H9 (cell line): ENCODE measurements at regions not wholly inside any gene's neighbourhood (a gene's known extent, or its start where the extent isn't known, plus 50 kb on each side); places are given as distances from the start of the nearest gene placed in this dataset.

Experiments used
- DNase-seq: peaks from one replicate; pipeline ENCODE4 v3.0.0-alpha.2; 2017
- H2AFZ ChIP-seq: one replicate; pipeline ENCODE4 v1.6.1; 2013; ENCODE audit warnings: mild to moderate bottlenecking, low read length, control low read depth, moderate library complexity
- H2AK5ac ChIP-seq: 2 replicates; pipeline ENCODE4 v1.6.1; 2013; ENCODE audit warnings: low read length, control low read depth, mixed read lengths; ENCODE audit not compliant: insufficient read length
- H2BK120ac ChIP-seq: one replicate; pipeline ENCODE4 v1.6.1; 2013; ENCODE audit warnings: low read depth, mild to moderate bottlenecking, low read length, control low read depth, inconsistent platforms; ENCODE audit not compliant: poor library complexity, severe bottlenecking
- H2BK12ac ChIP-seq: 2 replicates; pipeline ENCODE4 v1.6.1; 2013; ENCODE audit warnings: low read length, control low read depth, mixed read lengths, low read depth; ENCODE audit not compliant: insufficient read length
- H2BK15ac ChIP-seq: 2 replicates; pipeline ENCODE4 v1.6.1; 2013; ENCODE audit warnings: low read depth, low read length, control low read depth
- H2BK20ac ChIP-seq: one replicate; pipeline ENCODE4 v1.6.1; 2013; ENCODE audit warnings: low read depth, mild to moderate bottlenecking, low read length, control low read depth, inconsistent platforms; ENCODE audit not compliant: poor library complexity, severe bottlenecking
- H2BK5ac ChIP-seq: 2 replicates; pipeline ENCODE4 v1.6.1; 2013; ENCODE audit warnings: low read length, control low read depth, mixed read lengths; ENCODE audit not compliant: insufficient read length
- H3K14ac ChIP-seq: 2 replicates; pipeline ENCODE4 v1.6.1; 2013; ENCODE audit warnings: low read length, control low read depth; ENCODE audit not compliant: insufficient read depth
- H3K18ac ChIP-seq: 2 replicates; pipeline ENCODE4 v1.6.1; 2013; ENCODE audit warnings: low read depth, mild to moderate bottlenecking, mixed read lengths, low read length, control low read depth; ENCODE audit not compliant: insufficient read length
- H3K23ac ChIP-seq: 2 replicates; pipeline ENCODE4 v1.6.1; 2013; ENCODE audit warnings: low read length, control low read depth, mixed read lengths, low read depth; ENCODE audit not compliant: insufficient read length
- H3K23me2 ChIP-seq: 2 replicates; pipeline ENCODE4 v1.6.1; 2013; ENCODE audit warnings: low read depth, mild to moderate bottlenecking, mixed read lengths, low read length, control low read depth; ENCODE audit not compliant: insufficient read length, poor library complexity, severe bottlenecking
- H3K27ac ChIP-seq: 2 replicates; pipeline ENCODE4 v1.5.1; 2013; ENCODE audit warnings: low read length, control low read depth, mixed read lengths, low read depth; ENCODE audit not compliant: insufficient read length
- H3K27me3 ChIP-seq: 2 replicates; pipeline ENCODE4 v1.6.1; 2013; ENCODE audit warnings: low read length, control low read depth, inconsistent platforms; ENCODE audit not compliant: insufficient read depth
- H3K4ac ChIP-seq: 2 replicates; pipeline ENCODE4 v1.6.1; 2013; ENCODE audit warnings: low read depth, mild to moderate bottlenecking, control low read depth, inconsistent platforms, low read length, moderate library complexity
- H3K4me1 ChIP-seq: 2 replicates; pipeline ENCODE4 v1.6.1; 2013; ENCODE audit warnings: low read length, control low read depth, inconsistent platforms; ENCODE audit not compliant: insufficient read depth
- H3K4me2 ChIP-seq: 2 replicates; pipeline ENCODE4 v1.6.1; 2013; ENCODE audit warnings: low read length, control low read depth, mixed read lengths; ENCODE audit not compliant: insufficient read length, insufficient read depth
- H3K56ac ChIP-seq: 2 replicates; pipeline ENCODE4 v1.6.1; 2013; ENCODE audit warnings: low read depth, mild to moderate bottlenecking, mixed read lengths, low read length, control low read depth; ENCODE audit not compliant: insufficient read length
- H3K79me1 ChIP-seq: 2 replicates; pipeline ENCODE4 v1.6.1; 2013; ENCODE audit warnings: low read depth, mild to moderate bottlenecking, moderate library complexity, low read length, control low read depth, inconsistent platforms; ENCODE audit not compliant: insufficient read depth, poor library complexity, severe bottlenecking
- H3K79me2 ChIP-seq: 2 replicates; pipeline ENCODE4 v1.6.1; 2013; ENCODE audit warnings: low read length, control low read depth, inconsistent platforms; ENCODE audit not compliant: insufficient read depth
- H3K9ac ChIP-seq: 2 replicates; pipeline ENCODE4 v1.6.1; 2013; ENCODE audit warnings: low read length, control low read depth, mixed read lengths; ENCODE audit not compliant: insufficient read length; ENCODE audit errors: extremely low read depth
- H3K9me3 ChIP-seq: one replicate; pipeline ENCODE4 v1.6.1; 2013; ENCODE audit warnings: low read depth, low read length, inconsistent platforms; ENCODE audit not compliant: control insufficient read depth
- H3T11ph ChIP-seq: one replicate; pipeline ENCODE4 v1.6.1; 2013; ENCODE audit warnings: mild to moderate bottlenecking, low read length, control low read depth, inconsistent platforms
- H4K20me1 ChIP-seq: one replicate; pipeline ENCODE4 v1.6.1; 2013; ENCODE audit not compliant: control insufficient read depth, insufficient read length, insufficient read depth
- H4K5ac ChIP-seq: 2 replicates; pipeline ENCODE4 v1.6.1; 2013; ENCODE audit warnings: low read depth, mild to moderate bottlenecking, mixed read lengths, low read length, control low read depth; ENCODE audit not compliant: insufficient read length
- H4K8ac ChIP-seq: replicated peaks from 2 replicates; pipeline ENCODE4 v1.6.1; 2013; ENCODE audit warnings: low read length, control low read depth, mixed read lengths, low read depth; ENCODE audit not compliant: insufficient read length
- H4K91ac ChIP-seq: 2 replicates; pipeline ENCODE4 v1.6.1; 2013; ENCODE audit warnings: low read depth, mild to moderate bottlenecking, moderate library complexity, mixed read lengths, low read length, control low read depth; ENCODE audit not compliant: insufficient read length
- H3K27ac Mint-ChIP-seq, 3 experiments: 2 replicates in 2 of 3; 3 replicates in 1 of 3; pipeline ENCODE4 v1.8.0; 2020 to 2021; ENCODE audit warnings: mixed read lengths in 3 of 3, mild to moderate bottlenecking in 1 of 3, moderate library complexity in 1 of 3
- H3K27me3 Mint-ChIP-seq: 2 replicates; pipeline ENCODE4 v1.8.0; 2021; ENCODE audit warnings: low read depth, mild to moderate bottlenecking, moderate library complexity, mixed read lengths
- H3K36me3 Mint-ChIP-seq, 3 experiments: 2 replicates in 2 of 3; 3 replicates in 1 of 3; pipeline ENCODE4 v1.8.0; 2020 to 2021; ENCODE audit warnings: low read depth in 3 of 3, mixed read lengths in 3 of 3; ENCODE audit not compliant: insufficient read depth in 1 of 3
- H3K4me1 Mint-ChIP-seq, 2 experiments: 2 replicates each; pipeline ENCODE4 v1.8.0; 2020; ENCODE audit warnings: mixed read lengths in 2 of 2
- H3K4me3 Mint-ChIP-seq, 2 experiments: 2 replicates in 1 of 2; 3 replicates in 1 of 2; pipeline ENCODE4 v1.8.0; 2020 to 2021; ENCODE audit warnings: mild to moderate bottlenecking in 2 of 2, mixed read lengths in 2 of 2, moderate library complexity in 1 of 2
- H3K9me3 Mint-ChIP-seq, 2 experiments: 2 replicates in 1 of 2; 3 replicates in 1 of 2; pipeline ENCODE4 v1.8.0; 2020; ENCODE audit warnings: mild to moderate bottlenecking in 2 of 2, mixed read lengths in 2 of 2, moderate library complexity in 1 of 2
- CTCF ChIP-seq: fragments of 200-600 bp; sonication (generic); conservative IDR thresholded peaks from 3 replicates; pipeline ENCODE4 v1.8.0; 2021; ENCODE audit warnings: antibody characterized with exemption, mild to moderate bottlenecking
- WGBS: extraction: QIAGEN DNeasy Blood & Tissue Kit; methylation state at CpG from one replicate; pipeline ENCODE4 v1.1.7; 2013; ENCODE audit warnings: missing lambda C conversion rate, low lambda C conversion rate, mixed read lengths; ENCODE audit not compliant: insufficient read length; ENCODE audit errors: extremely low coverage; 5-methylcytosine and 5-hydroxymethylcytosine counted together

DNA sequence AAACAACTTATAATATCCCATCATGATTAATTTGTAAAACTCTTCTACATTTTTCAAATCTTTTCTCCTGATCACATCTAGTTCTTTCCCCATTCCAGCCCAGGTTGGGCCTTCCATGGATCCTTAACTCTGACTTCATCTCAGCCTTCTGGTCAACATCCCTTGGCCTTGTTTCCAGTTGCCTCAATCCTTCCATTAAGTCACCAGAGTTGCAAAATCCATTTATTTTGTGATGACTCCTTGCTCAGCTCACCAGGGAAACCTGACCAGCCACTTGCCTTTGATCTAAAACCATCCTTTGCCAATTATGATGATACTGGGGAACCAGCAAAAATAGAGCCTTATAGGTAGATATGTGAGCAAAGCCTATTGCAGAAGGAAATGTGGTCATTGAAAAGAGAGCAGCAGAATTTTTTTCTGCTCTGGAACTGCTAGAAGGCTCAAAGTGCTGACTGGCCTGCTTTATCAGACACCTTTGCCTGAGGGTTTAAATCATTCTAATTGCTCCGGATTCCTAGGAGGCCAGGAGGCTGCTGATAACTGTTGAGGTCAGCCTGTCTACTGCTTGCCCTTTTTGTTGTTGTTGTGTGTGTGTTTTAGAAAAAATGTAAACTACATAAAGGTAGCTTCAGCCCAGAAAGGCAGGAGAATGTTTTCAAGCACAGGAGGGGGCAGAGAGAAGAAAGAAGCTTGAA lies 512.2 kb upstream of the GRIA1 start:
- Histone ChIP-seq H3K9ac (no peak overlapping the region), H2BK5ac (no peak overlapping the region), H3K27ac (no peak overlapping the region), H3K27me3 (no peaks in the 10 kb centered on the region), H3K79me1 (no peaks in the 10 kb centered on the region), H4K20me1 (no peaks in the 10 kb centered on the region), H2BK15ac (no peak overlapping the region), H3K14ac (no peak overlapping the region), H3K9me3 (no peaks in the 10 kb centered on the region), H3K4ac (no peak overlapping the region), H3K4me1 (no peaks in the 10 kb centered on the region), H2AK5ac (no peak overlapping the region), H2BK12ac (no peak overlapping the region), H3K18ac (no peak overlapping the region), H2AFZ (no peak overlapping the region), H4K91ac (no peak overlapping the region), H3K56ac (no peak overlapping the region), H3K79me2 (no peaks in the 10 kb centered on the region), H3K23ac (no peak overlapping the region), H3K23me2 (no peaks in the 10 kb centered on the region), H3K4me2 (no peak overlapping the region), H2BK120ac (no peak overlapping the region), H4K5ac (no peak overlapping the region), H4K8ac (no peak overlapping the region), H3T11ph (no peak overlapping the region), H2BK20ac (no peak overlapping the region)
- no peak for TF ChIP-seq CTCF
- Mint-ChIP-seq H3K4me1 (peaks cover 0 to 6% of the 10 kb centered on the region in 2 experiments; a peak in 2 of 4 replicates), H3K4me3 (no peak overlapping the region), H3K27ac (no peak overlapping the region), H3K27me3 (no peaks in the 10 kb centered on the region), H3K36me3 (peaks cover 3 to 19% (median 4%) of the 10 kb centered on the region in 3 experiments; a peak in 4 of 7 replicates), H3K9me3 (peaks cover 16% of the 10 kb centered on the region in 2 experiments)
- no peak for DNase-seq
- WGBS: no CpG with 5 or more reads among the region's 1 CpG
